Vagina (tissue), 2 donors: ENCODE measurements at regions not wholly inside any gene's neighbourhood (a gene's known extent, or its start where the extent isn't known, plus 50 kb on each side); places are given as distances from the start of the nearest gene placed in this dataset.

Source experiments
- DNase-seq, 2 donors: peaks; one replicate each; pipeline ENCODE4 v3.0.0-alpha.2; 2017; ENCODE audit errors: extremely low spot score in 2 of 2
- H3K27ac ChIP-seq: fragments of 200-600 bp; sonication (generic); one replicate; pipeline ENCODE4 v1.5.1; 2019
- H3K27me3 ChIP-seq: fragments of 200-600 bp; sonication (generic); one replicate; pipeline ENCODE4 v1.5.1; 2019
- H3K36me3 ChIP-seq, 2 donors: fragments of 200-600 bp; sonication (generic); one replicate each; pipeline ENCODE4 v1.5.1; 2017 to 2019
- H3K4me1 ChIP-seq: fragments of 200-600 bp; sonication (generic); one replicate; pipeline ENCODE4 v1.5.1; 2019
- H3K4me3 ChIP-seq, 2 donors: fragments of 200-600 bp; sonication (generic); 1 replicate in 1 of 2; 2 replicates in 1 of 2; pipeline ENCODE4 v1.5.1; 2016 to 2019
- H3K9me3 ChIP-seq: fragments of 200-600 bp; sonication (generic); one replicate; pipeline ENCODE4 v1.5.1; 2019
- CTCF ChIP-seq, 3 experiments: fragments of 450-650 bp in 2 of 3; fragments of 200-600 bp in 1 of 3; sonication (generic) in 1 of 3; IDR thresholded peaks; one replicate each; pipeline ENCODE4 v1.5.1; 2017 to 2019; ENCODE audit warnings: antibody characterized with exemption in 3 of 3, mild to moderate bottlenecking in 2 of 3, moderate library complexity in 2 of 3
- POLR2A ChIP-seq, 2 donors: fragments of 450-650 bp; IDR thresholded peaks; one replicate each; pipeline ENCODE4 v1.6.1; 2017; ENCODE audit warnings: antibody characterized with exemption in 2 of 2, mild to moderate bottlenecking in 2 of 2, moderate library complexity in 2 of 2
- POLR2AphosphoS5 ChIP-seq, 2 donors: sonication (generic); formaldehyde crosslinking; IDR thresholded peaks; one replicate each; pipeline ENCODE4 v1.9.0; 2017; ENCODE audit warnings: antibody characterized with exemption in 2 of 2, mild to moderate bottlenecking in 2 of 2, low read depth in 1 of 2; ENCODE audit not compliant: insufficient read depth in 1 of 2
- intact Hi-C: fragments of 100-400 bp; cut with DNase I; formaldehyde crosslinking; loops from one replicate; pipeline ENCODE4 v1.15.1; 2023

- H3K4me3 ChIP-seq: no peak overlapping the region
- no peak overlapping the region for H3K27ac ChIP-seq
- no peaks in the 10 kb centered on the region for H3K36me3 ChIP-seq
- TF ChIP-seq POLR2AphosphoS5 (IDR thresholded peaks at IDR 0.05; ENCODE audit: insufficient read depth in 1 of 2, low read depth in 1 of 2): no peak
- TF ChIP-seq CTCF (IDR thresholded peaks at IDR 0.05): no peak
- no peak for TF ChIP-seq POLR2A (IDR thresholded peaks at IDR 0.05)
- no peaks in the 10 kb centered on the region for H3K27me3 ChIP-seq
- H3K4me1 ChIP-seq: no peaks in the 10 kb centered on the region
- no peaks in the 10 kb centered on the region for H3K9me3 ChIP-seq
- intact Hi-C loops: no loop called here
- no peak for DNase-seq
Observed at GRCh38 chr22:48359613-48359965, 1468.1 kb downstream of the BRD1 start.

DNA sequence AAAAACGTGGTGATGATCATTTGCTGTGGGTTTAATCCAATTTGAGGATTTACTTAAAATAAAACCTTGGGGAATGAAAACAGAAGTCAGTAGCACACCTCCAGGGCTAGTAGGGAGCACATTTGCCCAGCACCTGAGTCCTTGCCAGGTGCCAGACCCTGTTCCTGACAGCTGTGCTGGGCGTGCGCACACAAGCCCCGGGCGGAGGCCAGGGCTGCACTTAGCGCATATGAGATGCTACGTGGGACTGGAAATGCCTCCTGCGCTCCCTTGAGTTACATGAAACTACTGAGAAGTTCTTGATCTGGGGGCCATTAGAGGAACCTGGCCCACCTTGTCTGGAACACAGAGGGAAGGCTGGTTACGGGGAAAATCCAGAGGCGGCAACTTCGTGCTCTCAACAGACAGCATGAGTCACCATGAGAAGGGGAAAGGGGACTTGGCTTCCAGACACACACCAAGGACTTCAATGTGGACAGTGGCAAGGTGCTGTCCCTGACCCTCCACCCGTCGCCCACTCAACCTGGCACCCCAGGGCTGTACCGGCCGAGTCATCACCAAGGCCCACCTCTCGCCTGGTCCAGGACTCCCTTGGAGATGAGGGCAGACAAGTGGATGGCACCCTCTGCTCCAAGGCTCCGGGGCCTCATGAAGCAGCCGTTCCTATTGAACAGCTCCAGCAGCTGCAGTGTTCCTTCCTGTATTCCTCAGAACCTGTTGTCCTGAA, 1468.6 kb downstream of the BRD1 start:
- no peaks in the 10 kb centered on the region for H3K27me3 ChIP-seq
- no peaks in the 10 kb centered on the region for H3K9me3 ChIP-seq
- no peak overlapping the region for H3K27ac ChIP-seq
- DNase-seq: no peak
- intact Hi-C loops: no loop called here
- TF ChIP-seq POLR2AphosphoS5 (IDR thresholded peaks at IDR 0.05; ENCODE audit: insufficient read depth in 1 of 2, low read depth in 1 of 2): no peak
- H3K4me3 ChIP-seq: no peak overlapping the region
- H3K36me3 ChIP-seq: no peaks in the 10 kb centered on the region
- H3K4me1 ChIP-seq: no peaks in the 10 kb centered on the region

DNA sequence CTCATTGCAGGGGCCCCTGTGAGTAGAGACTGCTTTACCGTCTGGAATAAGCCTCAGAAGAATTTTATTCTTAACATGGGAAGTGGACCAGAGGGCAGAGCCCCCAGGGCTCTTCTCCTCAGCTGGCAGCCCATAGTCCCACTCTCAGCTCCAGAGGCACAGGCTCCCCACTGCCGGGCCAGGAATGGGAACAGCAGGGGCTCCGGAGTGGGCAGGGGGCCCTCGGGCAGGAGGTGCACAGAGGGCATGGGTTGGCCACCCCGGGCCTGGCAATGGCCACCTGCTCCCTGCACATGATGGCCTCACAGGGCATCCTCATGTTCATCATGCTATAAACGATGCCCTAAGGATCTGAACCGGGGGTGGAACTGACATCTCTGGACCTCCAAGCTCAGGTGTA, 1469.7 kb downstream of the BRD1 start:
- H3K4me3 ChIP-seq: no peak overlapping the region
- no peaks in the 10 kb centered on the region for H3K4me1 ChIP-seq
- H3K9me3 ChIP-seq: no peaks in the 10 kb centered on the region
- no peaks in the 10 kb centered on the region for H3K27me3 ChIP-seq
- no peak for DNase-seq
- TF ChIP-seq POLR2A (IDR thresholded peaks at IDR 0.05): no peak
- no peak for TF ChIP-seq POLR2AphosphoS5 (IDR thresholded peaks at IDR 0.05; ENCODE audit: insufficient read depth in 1 of 2, low read depth in 1 of 2)
- no peak for TF ChIP-seq CTCF (IDR thresholded peaks at IDR 0.05)
- no peaks in the 10 kb centered on the region for H3K36me3 ChIP-seq
- no peak overlapping the region for H3K27ac ChIP-seq
- intact Hi-C loops: no loop called here

GRCh38 chr22:48357196-48357595, 1470.5 kb downstream of the BRD1 start:
- no peaks in the 10 kb centered on the region for H3K27me3 ChIP-seq
- TF ChIP-seq POLR2AphosphoS5 (IDR thresholded peaks at IDR 0.05; ENCODE audit: insufficient read depth in 1 of 2, low read depth in 1 of 2): no peak
- TF ChIP-seq POLR2A (IDR thresholded peaks at IDR 0.05): no peak
- no peak for TF ChIP-seq CTCF (IDR thresholded peaks at IDR 0.05)
- H3K9me3 ChIP-seq: no peaks in the 10 kb centered on the region
- intact Hi-C loops: no loop called here
- H3K27ac ChIP-seq: no peak overlapping the region
- no peaks in the 10 kb centered on the region for H3K4me1 ChIP-seq
- H3K36me3 ChIP-seq: no peaks in the 10 kb centered on the region
- H3K4me3 ChIP-seq: no peak overlapping the region
- no peak for DNase-seq

GRCh38 chr22:48356731-48357130, 1470.9 kb downstream of the BRD1 start:
- Histone ChIP-seq H3K36me3 (no peaks in the 10 kb centered on the region), H3K9me3 (no peaks in the 10 kb centered on the region), H3K27ac (no peak overlapping the region), H3K4me3 (no peak overlapping the region), H3K27me3 (no peaks in the 10 kb centered on the region), H3K4me1 (no peaks in the 10 kb centered on the region)
- intact Hi-C loops: no loop called here
- no peak for DNase-seq
- TF ChIP-seq POLR2A (IDR thresholded peaks at IDR 0.05): no peak
- no peak for TF ChIP-seq CTCF (IDR thresholded peaks at IDR 0.05)
- no peak for TF ChIP-seq POLR2AphosphoS5 (IDR thresholded peaks at IDR 0.05; ENCODE audit: insufficient read depth in 1 of 2, low read depth in 1 of 2)
